Left cardiac atrium (tissue), 4 donors: ENCODE measurements at regions not wholly inside any gene's neighbourhood (a gene's known extent, or its start where the extent isn't known, plus 50 kb on each side); places are given as distances from the start of the nearest gene placed in this dataset.

Source experiments
- ATAC-seq, 2 donors: fragments of 200-7000 bp; cut with Tn5 transposase; one replicate each; pipeline ENCODE4 v1.9.1; 2020; ENCODE audit warnings: mild to moderate bottlenecking in 2 of 2, moderate library complexity in 2 of 2
- DNase-seq: peaks from one replicate; pipeline ENCODE4 v3.0.0-alpha.2; 2020
- intact Hi-C, 2 donors: fragments of 100-400 bp; cut with DNase I; formaldehyde crosslinking; loops; one replicate each; pipeline versions ENCODE4 v1.14.1 to v1.15.1; 2022 to 2023
- donor health status: DM: no; HTN: yes; CAD: no.
- donor health status: DM: no; HTN: yes; CAD: no; lungs with severe emphysema.
- donor health status: DM: yes; HTN: yes; CAD: no.
- donor health status: Dilated cardiomyopathy.

GRCh38 chr12:94079566-94080340 is 68.6 kb upstream of the PLXNC1 start:
- no peak for ATAC-seq
- DNase-seq = no peak
- intact Hi-C loops = no loop called here

- no peak for DNase-seq
- ATAC-seq = no peak
- intact Hi-C loops = no loop called here
These were observed 67.9 kb upstream of the PLXNC1 start for GRCh38 chr12:94080341-94081009.

GRCh38 chr12:94082690-94083089 is 65.7 kb upstream of the PLXNC1 start:
- DNase-seq (no peak), ATAC-seq (no peak)
- intact Hi-C loops = no loop called here

GRCh38 chr12:94089891-94090290 is 58.5 kb upstream of the PLXNC1 start:
- intact Hi-C loops = no loop called here
- DNase-seq = no peak
- no peak for ATAC-seq

- intact Hi-C loops = no loop called here
- peak in 1 of 2 donors; percentile 64 for ATAC-seq
- no peak for DNase-seq
These were observed 56.8 kb upstream of the PLXNC1 start for GRCh38 chr12:94091624-94092023.

- ATAC-seq (peak; percentile 38 to 88), DNase-seq (peak; percentile 71)
- intact Hi-C loops = no loop called here
These were observed 55.7 kb upstream of the PLXNC1 start for GRCh38 chr12:94092516-94093241.

GRCh38 chr12:94094700-94095099 is 53.7 kb upstream of the PLXNC1 start:
- no peak for ATAC-seq
- no peak for DNase-seq
- intact Hi-C loops = no loop called here

- ATAC-seq (no peak), DNase-seq (no peak)
- intact Hi-C loops = no loop called here
These were observed 52.8 kb upstream of the PLXNC1 start for GRCh38 chr12:94095618-94096017.

- no peak for ATAC-seq
- no peak for DNase-seq
- intact Hi-C loops = no loop called here
These were observed 49.9 kb upstream of the PLXNC1 start for GRCh38 chr12:94098466-94098865.
